GM18858 (cell line): ENCODE measurements at regions not wholly inside any gene's neighbourhood (a gene's known extent, or its start where the extent isn't known, plus 50 kb on each side); places are given as distances from the start of the nearest gene placed in this dataset.

Experiments
- ATAC-seq: cut with Tn5 transposase; IDR thresholded peaks from one replicate; pipeline ENCODE4 v1.9.1; 2021; ENCODE audit not compliant: unreplicated experiment

- no peak for ATAC-seq
Measured at GRCh38 chr9:81125446-81126092, 563.8 kb downstream of the TLE1 start.

- no peak for ATAC-seq
Measured at GRCh38 chr9:81123526-81123925, 565.8 kb downstream of the TLE1 start.

GRCh38 chr9:81122749-81123148 lies 566.6 kb downstream of the TLE1 start:
- no peak for ATAC-seq

- no peak for ATAC-seq
Measured at GRCh38 chr9:81119591-81119990, 569.8 kb downstream of the TLE1 start.

GRCh38 chr9:81118416-81118815 lies 570.9 kb downstream of the TLE1 start:
- no peak for ATAC-seq

- no peak for ATAC-seq
Measured at GRCh38 chr9:81116340-81117137, 572.8 kb downstream of the TLE1 start.

- no peak for ATAC-seq
Measured at GRCh38 chr9:81113453-81114124, 575.8 kb downstream of the TLE1 start.

- ATAC-seq, result no peak
Measured at GRCh38 chr9:81112627-81113452, 576.5 kb downstream of the TLE1 start.

- ATAC-seq, result no peak
Measured at GRCh38 chr9:81108821-81109220, 580.5 kb downstream of the TLE1 start.

- ATAC-seq, result no peak
Measured at GRCh38 chr9:81108391-81108790, 581.0 kb downstream of the TLE1 start.

- ATAC-seq, result no peak
Measured at GRCh38 chr9:81103597-81104471, 585.5 kb downstream of the TLE1 start.

GRCh38 chr9:81097131-81097847 lies 592.1 kb downstream of the TLE1 start:
- no peak for ATAC-seq

GRCh38 chr9:81096625-81097024 lies 592.7 kb downstream of the TLE1 start:
- ATAC-seq, result no peak

- no peak for ATAC-seq
Measured at GRCh38 chr9:81092057-81092456, 597.3 kb downstream of the TLE1 start.

- ATAC-seq, result no peak
Measured at GRCh38 chr9:81088341-81088740, 601.0 kb downstream of the TLE1 start.

GRCh38 chr9:81086416-81086815 lies 602.9 kb downstream of the TLE1 start:
- ATAC-seq, result no peak

- peak; percentile 81 for ATAC-seq
Measured at GRCh38 chr9:81083854-81084512, 605.4 kb downstream of the TLE1 start.

- ATAC-seq, result no peak
Measured at GRCh38 chr9:81083067-81083466, 606.3 kb downstream of the TLE1 start.

- ATAC-seq, result no peak
Measured at GRCh38 chr9:81082221-81082620, 607.1 kb downstream of the TLE1 start.
